Endothelial cell (in vitro differentiated cells): ENCODE measurements at regions not wholly inside any gene's neighbourhood (a gene's known extent, or its start where the extent isn't known, plus 50 kb on each side); places are given as distances from the start of the nearest gene placed in this dataset.

Experiments
- DNase-seq: peaks from one replicate; pipeline ENCODE4 v3.0.0; 2021; ENCODE audit warnings: low spot score
- H3K27ac Mint-ChIP-seq: one replicate; pipeline ENCODE4 v1.8.0; 2021; ENCODE audit warnings: mixed read lengths, inconsistent platforms; ENCODE audit not compliant: unreplicated experiment
- H3K27me3 Mint-ChIP-seq: one replicate; pipeline ENCODE4 v1.8.0; 2021; ENCODE audit warnings: mild to moderate bottlenecking, moderate library complexity, mixed read lengths, inconsistent platforms; ENCODE audit not compliant: unreplicated experiment
- H3K36me3 Mint-ChIP-seq: one replicate; pipeline ENCODE4 v1.8.0; 2021; ENCODE audit warnings: mild to moderate bottlenecking, low read depth, mixed read lengths, inconsistent platforms; ENCODE audit not compliant: unreplicated experiment
- H3K4me1 Mint-ChIP-seq: one replicate; pipeline ENCODE4 v1.8.0; 2021; ENCODE audit warnings: mild to moderate bottlenecking, mixed read lengths, inconsistent platforms; ENCODE audit not compliant: unreplicated experiment
- H3K4me3 Mint-ChIP-seq: one replicate; pipeline ENCODE4 v1.8.0; 2021; ENCODE audit warnings: mild to moderate bottlenecking, mixed read lengths, inconsistent platforms; ENCODE audit not compliant: unreplicated experiment
- H3K9me3 Mint-ChIP-seq: one replicate; pipeline ENCODE4 v1.8.0; 2021; ENCODE audit warnings: mixed read lengths, inconsistent platforms; ENCODE audit not compliant: unreplicated experiment
- CTCF ChIP-seq: fragments of 200-600 bp; sonication (generic); IDR thresholded peaks from one replicate; pipeline ENCODE4 v1.5.0; 2021; ENCODE audit warnings: antibody characterized with exemption; ENCODE audit not compliant: unreplicated experiment

GRCh38 chr2:81528852-81529480 is 1224.4 kb upstream of the LRRTM1 start:
- Mint-ChIP-seq H3K4me1 (peaks cover 8% of the 10 kb centered on the region), H3K27me3 (no peaks in the 10 kb centered on the region), H3K36me3 (no peaks in the 10 kb centered on the region), H3K4me3 (no peak overlapping the region), H3K9me3 (no peaks in the 10 kb centered on the region), H3K27ac (no peak overlapping the region)
- TF ChIP-seq CTCF = no peak
- DNase-seq = no peak

- H3K4me3 Mint-ChIP-seq = no peak overlapping the region
- no peak for TF ChIP-seq CTCF
- no peaks in the 10 kb centered on the region for H3K36me3 Mint-ChIP-seq
- no peak for DNase-seq
- no peak overlapping the region for H3K27ac Mint-ChIP-seq
- H3K9me3 Mint-ChIP-seq = no peaks in the 10 kb centered on the region
- H3K4me1 Mint-ChIP-seq = no peaks in the 10 kb centered on the region
- no peaks in the 10 kb centered on the region for H3K27me3 Mint-ChIP-seq
These were observed 1218.8 kb upstream of the LRRTM1 start for GRCh38 chr2:81523344-81523743.

GRCh38 chr2:81513328-81513727 is 1208.8 kb upstream of the LRRTM1 start:
- H3K4me1 Mint-ChIP-seq = no peaks in the 10 kb centered on the region
- H3K4me3 Mint-ChIP-seq = no peak overlapping the region
- no peak for DNase-seq
- no peaks in the 10 kb centered on the region for H3K36me3 Mint-ChIP-seq
- H3K27me3 Mint-ChIP-seq = peaks cover 2% of the 10 kb centered on the region
- no peak overlapping the region for H3K27ac Mint-ChIP-seq
- no peaks in the 10 kb centered on the region for H3K9me3 Mint-ChIP-seq
- no peak for TF ChIP-seq CTCF

GRCh38 chr2:81505586-81505985 is 1201.0 kb upstream of the LRRTM1 start:
- TF ChIP-seq CTCF = no peak
- Mint-ChIP-seq H3K36me3 (no peaks in the 10 kb centered on the region), H3K4me3 (no peak overlapping the region), H3K27ac (no peak overlapping the region), H3K27me3 (no peaks in the 10 kb centered on the region), H3K9me3 (no peaks in the 10 kb centered on the region), H3K4me1 (no peaks in the 10 kb centered on the region)
- no peak for DNase-seq

- Mint-ChIP-seq H3K27me3 (no peaks in the 10 kb centered on the region), H3K9me3 (no peaks in the 10 kb centered on the region), H3K27ac (no peak overlapping the region), H3K4me3 (no peak overlapping the region), H3K4me1 (no peaks in the 10 kb centered on the region), H3K36me3 (no peaks in the 10 kb centered on the region)
- TF ChIP-seq CTCF = no peak
- no peak for DNase-seq
These were observed 1191.0 kb upstream of the LRRTM1 start for GRCh38 chr2:81495556-81495955.
